ENCODE measurements at regions not wholly inside any gene's neighbourhood (a gene's known extent, or its start where the extent isn't known, plus 50 kb on each side); places are given as distances from the start of the nearest gene placed in this dataset.
"Not testable (repeated sequence)": the region's sequence is repeated elsewhere in the genome, so short reads cannot be mapped to it uniquely, and the experiment has no call there.

GRCh38 chr1:58227604-58228003 lies 318.9 kb downstream of the OMA1 start:
- POLR2A ChIA-PET (ENCODE audit: unreplicated experiment) = no interaction called here
- CTCF ChIA-PET = no interaction called here

GRCh38 chr1:58223522-58223921 lies 323.0 kb downstream of the OMA1 start:
- no peak overlapping the region for H2AFZ ChIP-seq
- H3K9me2 ChIP-seq (ENCODE audit: insufficient read depth) = no peaks in the 10 kb centered on the region
- no peak overlapping the region for H3K4me2 ChIP-seq
- no peak overlapping the region for H3K4me3 ChIP-seq
- DNase-seq = no peak
- BruUV-seq (replicated peaks) = no TSS peak
- no peaks in the 10 kb centered on the region for H3K79me2 ChIP-seq (ENCODE audit: low read depth)
- intact Hi-C loops (cut with micrococcal nuclease; ENCODE audit: unreplicated experiment) = no loop called here
- H3K4me1 ChIP-seq (replicated peaks; ENCODE audit: insufficient read depth) = no peaks in the 10 kb centered on the region
- TF ChIP-seq CTCF (conservative IDR thresholded peaks at IDR 0.05) (no peak), EZH2 (IDR thresholded peaks at IDR 0.05; ENCODE audit: low read depth) (no peak)
- POLR2A ChIA-PET (ENCODE audit: unreplicated experiment) = interaction anchor here (0.7 kb wide), 1 partner anchor 1563 kb away, joined by 4 read pairs; no protein-coding TSS in a partner anchor
- no peaks in the 10 kb centered on the region for H3K36me3 ChIP-seq (ENCODE audit: low read depth)
- H3K27ac ChIP-seq = no peak overlapping the region
- H4K20me1 ChIP-seq (ENCODE audit: insufficient read depth) = no peaks in the 10 kb centered on the region
- H3K9me3 ChIP-seq (ENCODE audit: insufficient read depth, low read depth) = no peaks in the 10 kb centered on the region
- CTCF ChIA-PET = no interaction called here
- H3K27me3 ChIP-seq (ENCODE audit: insufficient read depth, low read depth) = no peaks in the 10 kb centered on the region
- no peaks in the 10 kb centered on the region for H3F3A ChIP-seq (ENCODE audit: insufficient read depth, low read depth)

More at GRCh38 chr1:58227604-58228003, 318.9 kb downstream of the OMA1 start:
- Histone ChIP-seq H2AFZ (no peak overlapping the region), H3K9me2 (ENCODE audit: insufficient read depth) (no peaks in the 10 kb centered on the region), H3K4me2 (no peak overlapping the region), H3K4me1 (replicated peaks; ENCODE audit: insufficient read depth) (no peaks in the 10 kb centered on the region), H3K79me2 (ENCODE audit: low read depth) (no peaks in the 10 kb centered on the region), H3F3A (ENCODE audit: insufficient read depth, low read depth) (no peaks in the 10 kb centered on the region), H4K20me1 (ENCODE audit: insufficient read depth) (no peaks in the 10 kb centered on the region), H3K4me3 (no peak overlapping the region), H3K27me3 (ENCODE audit: insufficient read depth, low read depth) (no peaks in the 10 kb centered on the region), H3K36me3 (ENCODE audit: low read depth) (no peaks in the 10 kb centered on the region), H3K9me3 (ENCODE audit: insufficient read depth, low read depth) (no peaks in the 10 kb centered on the region), H3K27ac (no peak overlapping the region)
- BruUV-seq (replicated peaks) = no TSS peak
- TF ChIP-seq CTCF (conservative IDR thresholded peaks at IDR 0.05) (no peak), EZH2 (IDR thresholded peaks at IDR 0.05; ENCODE audit: low read depth) (no peak)
- intact Hi-C loops (cut with micrococcal nuclease; ENCODE audit: unreplicated experiment) = no loop called here
- no peak for DNase-seq

- Histone ChIP-seq H3K27ac (no peak overlapping the region), H3K79me2 (ENCODE audit: low read depth) (no peaks in the 10 kb centered on the region), H3K9me2 (ENCODE audit: insufficient read depth) (no peaks in the 10 kb centered on the region), H3K27me3 (ENCODE audit: insufficient read depth, low read depth) (no peaks in the 10 kb centered on the region), H3K4me2 (no peak overlapping the region), H3K4me3 (no peak overlapping the region), H2AFZ (no peak overlapping the region), H3K4me1 (replicated peaks; ENCODE audit: insufficient read depth) (no peaks in the 10 kb centered on the region), H3K36me3 (ENCODE audit: low read depth) (no peaks in the 10 kb centered on the region), H3K9me3 (ENCODE audit: insufficient read depth, low read depth) (no peaks in the 10 kb centered on the region), H4K20me1 (ENCODE audit: insufficient read depth) (no peaks in the 10 kb centered on the region), H3F3A (ENCODE audit: insufficient read depth, low read depth) (no peaks in the 10 kb centered on the region)
- no TSS peak for BruUV-seq (replicated peaks)
- CTCF ChIA-PET = no interaction called here
- intact Hi-C loops (cut with micrococcal nuclease; ENCODE audit: unreplicated experiment) = no loop called here
- TF ChIP-seq CTCF (conservative IDR thresholded peaks at IDR 0.05) = no peak
- TF ChIP-seq EZH2 (IDR thresholded peaks at IDR 0.05; ENCODE audit: low read depth) = no peak
- POLR2A ChIA-PET (ENCODE audit: unreplicated experiment) = no interaction called here
- DNase-seq = no peak
Measured at GRCh38 chr1:58220836-58221472, 325.6 kb downstream of the OMA1 start.

- H2AFZ ChIP-seq; H3K4me1 ChIP-seq (replicated peaks; ENCODE audit: insufficient read depth); intact Hi-C loops (cut with micrococcal nuclease; ENCODE audit: unreplicated experiment); H3K79me2 ChIP-seq (ENCODE audit: low read depth); H3K4me3 ChIP-seq; H3K4me2 ChIP-seq; H3K27me3 ChIP-seq (ENCODE audit: insufficient read depth, low read depth); DNase-seq; H3K36me3 ChIP-seq (ENCODE audit: low read depth); H3K27ac ChIP-seq; H3K9me3 ChIP-seq (ENCODE audit: insufficient read depth, low read depth); BruUV-seq (replicated peaks); H3K9me2 ChIP-seq (ENCODE audit: insufficient read depth); POLR2A ChIA-PET (ENCODE audit: unreplicated experiment); H3F3A ChIP-seq (ENCODE audit: insufficient read depth, low read depth); CTCF ChIA-PET; H4K20me1 ChIP-seq (ENCODE audit: insufficient read depth): not testable (repeated sequence)
Measured at GRCh38 chr1:58216169-58216568, 330.4 kb downstream of the OMA1 start.

Measured in PC-9 (cell line).